ENCODE measurements at regions not wholly inside any gene's neighbourhood (a gene's known extent, or its start where the extent isn't known, plus 50 kb on each side); places are given as distances from the start of the nearest gene placed in this dataset.

- H3K4me2 ChIP-seq (ENCODE audit: low read length): no peak overlapping the region
- no peaks in the 10 kb centered on the region for H3K9me2 ChIP-seq (ENCODE audit: insufficient read depth, low read length)
- no peaks in the 10 kb centered on the region for H3K36me3 ChIP-seq (ENCODE audit: insufficient read depth, low read length)
- no peak overlapping the region for H3K4me3 ChIP-seq (ENCODE audit: low read length)
- H4K20me1 ChIP-seq (ENCODE audit: insufficient read depth): no peaks in the 10 kb centered on the region
- H3K79me2 ChIP-seq (replicated peaks; ENCODE audit: insufficient read depth, low read length): no peaks in the 10 kb centered on the region
- H3K9ac ChIP-seq (ENCODE audit: low read length): no peak overlapping the region
- no peak overlapping the region for H2AFZ ChIP-seq (ENCODE audit: low read depth, low read length)
- no peaks in the 10 kb centered on the region for H3F3A ChIP-seq (ENCODE audit: insufficient read depth, low read length, poor library complexity, severe bottlenecking)
- H3K27me3 ChIP-seq (ENCODE audit: insufficient read depth, low read depth, low read length): no peaks in the 10 kb centered on the region
- no peaks in the 10 kb centered on the region for H3K9me3 ChIP-seq (ENCODE audit: low read length)
- H3K27ac ChIP-seq (ENCODE audit: low read length): no peak overlapping the region
- TF ChIP-seq POLR2AphosphoS5 (IDR thresholded peaks at IDR 0.05) (no peak), EZH2 (IDR thresholded peaks at IDR 0.05; ENCODE audit: borderline replicate concordance, insufficient read depth, low read length, poor library complexity, severe bottlenecking) (no peak), CTCF (IDR thresholded peaks at IDR 0.05; ENCODE audit: poor library complexity, severe bottlenecking) (no peak)
Observed at GRCh38 chr1:72419229-72419628, 136.9 kb upstream of the NEGR1 start.

GRCh38 chr1:72412286-72412685, 129.9 kb upstream of the NEGR1 start:
- TF ChIP-seq RAD21 (conservative IDR thresholded peaks at IDR 0.05) (no peak), EP300 (conservative IDR thresholded peaks at IDR 0.05; ENCODE audit: poor library complexity, severe bottlenecking) (no peak), SMC3 (conservative IDR thresholded peaks at IDR 0.05; ENCODE audit: poor library complexity) (no peak), POLR2AphosphoS5 (IDR thresholded peaks at IDR 0.05) (no peak), TAF1 (IDR thresholded peaks at IDR 0.05; ENCODE audit: low read depth) (no peak), EZH2 (IDR thresholded peaks at IDR 0.05; ENCODE audit: borderline replicate concordance, insufficient read depth, low read length, poor library complexity, severe bottlenecking) (no peak), REST (IDR thresholded peaks at IDR 0.05; ENCODE audit: borderline replicate concordance) (no peak), CTCF (IDR thresholded peaks at IDR 0.05; ENCODE audit: poor library complexity, severe bottlenecking) (no peak), MXI1 (conservative IDR thresholded peaks at IDR 0.05; ENCODE audit: poor library complexity, severe bottlenecking) (no peak)
- Histone ChIP-seq H3K79me2 (replicated peaks; ENCODE audit: insufficient read depth, low read length) (no peaks in the 10 kb centered on the region), H3K9me3 (ENCODE audit: low read length) (no peaks in the 10 kb centered on the region), H3K9me2 (ENCODE audit: insufficient read depth, low read length) (no peaks in the 10 kb centered on the region), H3K4me2 (ENCODE audit: low read length) (no peak overlapping the region), H3F3A (ENCODE audit: insufficient read depth, low read length, poor library complexity, severe bottlenecking) (no peaks in the 10 kb centered on the region), H4K20me1 (ENCODE audit: insufficient read depth) (no peaks in the 10 kb centered on the region), H3K4me3 (ENCODE audit: low read length) (no peak overlapping the region), H3K27me3 (ENCODE audit: insufficient read depth, low read depth, low read length) (no peaks in the 10 kb centered on the region), H3K27ac (ENCODE audit: low read length) (no peak overlapping the region), H3K36me3 (ENCODE audit: insufficient read depth, low read length) (no peaks in the 10 kb centered on the region), H2AFZ (ENCODE audit: low read depth, low read length) (no peak overlapping the region), H3K9ac (ENCODE audit: low read length) (no peak overlapping the region)
